ENCODE measurements at regions not wholly inside any gene's neighbourhood (a gene's known extent, or its start where the extent isn't known, plus 50 kb on each side); places are given as distances from the start of the nearest gene placed in this dataset.
"Not testable (repeated sequence)": the region's sequence is repeated elsewhere in the genome, so short reads cannot be mapped to it uniquely, and the experiment has no call there.

GRCh38 chr4:118419626-118420025, 66.8 kb upstream of the PRSS12 start:
- not testable (repeated sequence) for TF ChIP-seq CTCF, EZH2 (IDR thresholded peaks at IDR 0.05)
